Superior temporal gyrus (tissue), 1 donor: ENCODE measurements at regions not wholly inside any gene's neighbourhood (a gene's known extent, or its start where the extent isn't known, plus 50 kb on each side); places are given as distances from the start of the nearest gene placed in this dataset.
A peak's percentile ranks its signal among the peaks of the same experiment; 100 is the strongest.

Experiments
- DNase-seq: peaks from one replicate; pipeline ENCODE4 v3.0.0-alpha.2; 2016; ENCODE audit errors: extremely low spot score

GRCh38 chr5:147965715-147966114 is 59.4 kb upstream of the C5orf46 start:
- no peak for DNase-seq

DNA sequence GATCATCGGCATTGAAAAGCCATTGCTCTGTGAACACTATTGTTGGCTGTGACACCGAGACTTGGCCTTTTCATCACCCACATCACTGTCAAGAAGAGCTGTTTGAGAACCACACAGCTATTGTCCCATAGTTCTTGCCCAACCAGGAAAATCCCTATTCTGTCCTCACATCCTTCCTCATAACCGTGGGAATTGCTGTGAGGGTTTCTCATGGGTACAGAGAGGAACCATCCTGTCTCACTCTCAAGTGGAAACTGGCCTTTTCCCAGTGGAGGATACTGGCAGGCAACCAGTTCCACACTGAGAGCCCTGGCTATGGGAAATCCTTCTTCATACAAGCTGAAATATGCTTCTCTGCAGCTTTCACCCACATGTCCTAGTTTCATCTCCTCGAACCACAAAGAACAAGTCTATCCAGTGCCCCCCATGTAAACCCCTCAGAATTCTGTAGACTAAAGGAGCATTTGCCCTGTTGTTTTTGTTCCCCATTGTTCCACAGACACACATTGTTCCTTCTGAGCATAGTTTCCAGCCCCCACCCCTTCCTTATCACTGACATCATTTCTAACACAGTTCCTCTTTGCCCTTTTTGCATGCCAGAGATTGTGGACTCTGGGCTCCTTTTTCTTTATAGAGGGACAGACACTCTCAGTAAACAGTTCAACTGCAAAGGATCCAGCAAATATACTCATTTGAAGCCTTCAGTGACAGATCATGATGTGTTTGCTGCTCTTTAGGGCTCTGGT is 57.8 kb upstream of the C5orf46 start:
- DNase-seq: peak; percentile 12

- DNase-seq: no peak
Observed at GRCh38 chr5:147963436-147963835, 57.1 kb upstream of the C5orf46 start.

GRCh38 chr5:147961208-147961749 is 54.9 kb upstream of the C5orf46 start:
- no peak for DNase-seq

GRCh38 chr5:147957901-147958300 is 51.6 kb upstream of the C5orf46 start:
- no peak for DNase-seq

- DNase-seq: no peak
Observed at GRCh38 chr5:147956842-147957223, 50.5 kb upstream of the C5orf46 start.

DNA sequence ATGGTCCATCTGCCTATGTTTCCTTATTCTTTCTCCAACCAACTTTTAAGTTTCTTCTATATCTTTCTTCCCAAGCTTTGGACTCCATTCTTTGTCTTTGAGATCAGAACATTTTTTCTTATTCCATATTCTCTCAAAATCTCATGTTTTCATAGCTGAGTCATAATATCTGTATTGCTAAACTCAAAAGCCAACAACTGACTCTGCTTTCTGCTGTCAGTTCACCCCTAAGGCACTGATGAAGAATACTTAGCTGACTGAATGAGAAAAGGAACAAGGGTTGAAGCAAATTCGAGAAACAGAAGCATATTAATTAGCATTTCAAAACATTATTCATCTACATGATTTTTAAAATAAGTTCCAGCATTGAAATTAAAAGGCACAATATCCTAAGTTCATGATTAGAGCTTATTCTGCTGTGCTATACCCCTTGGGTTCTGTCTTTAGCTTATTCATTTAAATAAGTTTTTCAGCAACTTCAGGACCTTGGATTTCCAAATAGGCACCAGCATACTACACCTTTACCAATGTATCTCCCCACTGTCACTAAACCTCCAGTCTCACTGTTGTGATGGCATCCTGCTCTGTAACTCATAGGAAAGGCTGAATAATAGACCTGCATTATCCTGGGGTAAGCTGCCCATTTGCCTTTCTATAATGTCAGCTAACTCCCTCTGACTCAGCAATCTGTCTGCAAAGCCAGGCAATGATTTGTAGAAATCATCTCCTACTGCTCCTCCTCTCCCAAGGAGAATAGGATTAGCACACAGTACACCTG is 49.9 kb upstream of the C5orf46 start:
- DNase-seq: no peak
